Bronchial epithelial cell (primary cell): ENCODE measurements at regions not wholly inside any gene's neighbourhood (a gene's known extent, or its start where the extent isn't known, plus 50 kb on each side); places are given as distances from the start of the nearest gene placed in this dataset.

ENCODE experiments used
- DNase-seq: peaks from one replicate; pipeline ENCODE4 v3.0.0-alpha.2; 2010; ENCODE audit warnings: low read depth
- FAIRE-seq: peaks from 2 replicates; lab custom pipeline; 2011; peaks lifted over from hg19 to GRCh38; lab: Jason Lieb, UNC
- H3K27me3 ChIP-seq: 2 replicates; pipeline ENCODE4 v1.5.1; 2011; ENCODE audit warnings: low read length; ENCODE audit not compliant: control insufficient read depth, insufficient read depth
- H3K36me3 ChIP-seq: 2 replicates; pipeline ENCODE4 v1.5.1; 2011; ENCODE audit warnings: low read length; ENCODE audit not compliant: control insufficient read depth, insufficient read depth
- H3K4me3 ChIP-seq: 2 replicates; pipeline ENCODE4 v1.5.1; 2011; ENCODE audit warnings: mild to moderate bottlenecking, low read depth, low read length, control low read depth
- TF ChIP-seq, protein P1 (sequence below): IDR thresholded peaks from 2 replicates; pipeline ENCODE4 v1.5.1; 2011; ENCODE audit warnings: mild to moderate bottlenecking, moderate library complexity, low read length, control low read depth, inconsistent platforms; ENCODE audit not compliant: insufficient read depth, severe bottlenecking

DNA sequence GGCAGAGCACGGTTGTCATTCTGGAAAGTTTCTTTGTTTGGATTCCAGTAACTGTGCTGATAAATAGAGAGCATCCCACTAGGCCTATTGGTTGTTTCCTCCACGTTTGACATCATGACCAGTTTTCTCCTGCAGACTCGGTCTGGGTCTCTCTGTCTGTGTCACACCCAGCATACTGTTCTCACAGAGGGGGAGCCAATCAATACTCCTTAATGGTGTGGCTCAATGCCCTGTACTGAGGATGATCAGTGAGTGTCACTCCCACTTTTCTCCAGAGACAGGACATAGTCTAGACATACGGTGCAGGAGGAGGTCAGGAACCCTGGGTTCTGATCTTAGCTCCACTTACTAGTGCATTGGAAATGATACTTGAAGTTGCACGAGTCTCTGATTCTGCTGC lies 88.2 kb upstream of the BLID start:
- Histone ChIP-seq H3K4me3 (no peak overlapping the region), H3K36me3 (no peaks in the 10 kb centered on the region), H3K27me3 (no peaks in the 10 kb centered on the region)
- TF ChIP-seq, protein P1, sequence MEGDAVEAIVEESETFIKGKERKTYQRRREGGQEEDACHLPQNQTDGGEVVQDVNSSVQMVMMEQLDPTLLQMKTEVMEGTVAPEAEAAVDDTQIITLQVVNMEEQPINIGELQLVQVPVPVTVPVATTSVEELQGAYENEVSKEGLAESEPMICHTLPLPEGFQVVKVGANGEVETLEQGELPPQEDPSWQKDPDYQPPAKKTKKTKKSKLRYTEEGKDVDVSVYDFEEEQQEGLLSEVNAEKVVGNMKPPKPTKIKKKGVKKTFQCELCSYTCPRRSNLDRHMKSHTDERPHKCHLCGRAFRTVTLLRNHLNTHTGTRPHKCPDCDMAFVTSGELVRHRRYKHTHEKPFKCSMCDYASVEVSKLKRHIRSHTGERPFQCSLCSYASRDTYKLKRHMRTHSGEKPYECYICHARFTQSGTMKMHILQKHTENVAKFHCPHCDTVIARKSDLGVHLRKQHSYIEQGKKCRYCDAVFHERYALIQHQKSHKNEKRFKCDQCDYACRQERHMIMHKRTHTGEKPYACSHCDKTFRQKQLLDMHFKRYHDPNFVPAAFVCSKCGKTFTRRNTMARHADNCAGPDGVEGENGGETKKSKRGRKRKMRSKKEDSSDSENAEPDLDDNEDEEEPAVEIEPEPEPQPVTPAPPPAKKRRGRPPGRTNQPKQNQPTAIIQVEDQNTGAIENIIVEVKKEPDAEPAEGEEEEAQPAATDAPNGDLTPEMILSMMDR: no peak
- FAIRE-seq (no peak), DNase-seq (no peak)

GRCh38 chr11:122202951-122203456 lies 87.0 kb upstream of the BLID start:
- FAIRE-seq (peak; percentile 86), DNase-seq (peak; percentile 58)

DNA sequence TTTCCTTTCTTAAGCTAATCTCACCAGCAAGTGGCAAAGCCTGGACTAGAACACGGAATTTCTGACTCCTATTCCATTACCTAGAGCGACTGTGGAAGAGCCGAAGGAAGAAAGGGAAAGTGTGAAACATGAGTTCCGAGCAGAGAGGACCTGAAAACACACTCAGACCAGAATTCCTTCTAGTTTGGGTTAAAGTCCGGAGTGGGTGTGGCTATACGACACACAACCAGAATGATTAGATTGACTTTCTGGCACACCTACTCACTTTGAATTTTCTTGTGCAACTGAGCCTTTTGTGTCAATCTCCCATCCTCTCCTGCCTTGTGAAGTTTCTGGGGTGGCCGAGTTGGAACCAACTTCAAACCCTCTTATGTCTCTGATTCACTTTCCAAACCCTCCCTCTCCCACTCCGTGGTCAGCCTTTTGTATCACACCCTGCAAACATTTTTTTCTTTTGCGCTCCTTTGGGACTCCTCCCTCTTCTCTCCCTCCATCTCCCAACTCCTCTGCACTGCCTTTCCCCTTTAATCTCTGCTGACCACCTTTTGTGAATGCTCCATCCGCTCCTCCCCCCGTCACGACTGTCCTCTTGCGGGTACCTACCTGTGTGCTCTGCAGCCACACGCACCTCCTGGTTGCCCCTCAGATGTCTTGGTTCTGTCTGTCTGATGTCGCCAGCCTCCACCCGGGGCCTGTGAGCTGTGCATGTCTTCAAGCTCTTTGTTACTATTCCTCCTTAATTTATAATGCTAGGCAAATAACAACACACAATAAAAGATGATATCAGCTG lies 86.3 kb upstream of the BLID start:
- TF ChIP-seq, protein P1: no peak
- no peak overlapping the region for H3K4me3 ChIP-seq
- no peaks in the 10 kb centered on the region for H3K36me3 ChIP-seq
- DNase-seq (no peak), FAIRE-seq (peak; percentile 86)
- H3K27me3 ChIP-seq: no peaks in the 10 kb centered on the region

More at GRCh38 chr11:122202951-122203456, 87.0 kb upstream of the BLID start:
- no peak overlapping the region for H3K4me3 ChIP-seq
- H3K27me3 ChIP-seq: no peaks in the 10 kb centered on the region
- no peaks in the 10 kb centered on the region for H3K36me3 ChIP-seq
- TF ChIP-seq, protein P1: peak; percentile 97

GRCh38 chr11:122201106-122201505 lies 85.1 kb upstream of the BLID start:
- DNase-seq: no peak
- Histone ChIP-seq H3K4me3 (no peak overlapping the region), H3K27me3 (no peaks in the 10 kb centered on the region), H3K36me3 (no peaks in the 10 kb centered on the region)
- no peak for FAIRE-seq
- TF ChIP-seq, protein P1: no peak

GRCh38 chr11:122199661-122200060 lies 83.6 kb upstream of the BLID start:
- H3K36me3 ChIP-seq: no peaks in the 10 kb centered on the region
- no peak for FAIRE-seq

More at GRCh38 chr11:122199661-122200060, 83.6 kb upstream of the BLID start:
- Histone ChIP-seq H3K27me3 (no peaks in the 10 kb centered on the region), H3K4me3 (no peak overlapping the region)
- DNase-seq: no peak
- TF ChIP-seq, protein P1: no peak
